H1 (cell line): ENCODE measurements at regions not wholly inside any gene's neighbourhood (a gene's known extent, or its start where the extent isn't known, plus 50 kb on each side); places are given as distances from the start of the nearest gene placed in this dataset.

Source experiments
- CTCF ChIA-PET: fragments of 300-600 bp; sonication (Branson Sonifier 250); formaldehyde crosslinking; loops from one replicate; lab custom pipeline; 2021; ENCODE audit not compliant: partially characterized antibody; lab: Charles Lee
- POLR2A ChIA-PET: fragments of 300-600 bp; sonication (Branson Sonifier 250); formaldehyde crosslinking; loops from one replicate; lab custom pipeline; 2021; ENCODE audit warnings: inconsistent platforms; ENCODE audit not compliant: partially characterized antibody; lab: Charles Lee
- DNase-seq, 2 experiments: peaks; one replicate each; pipeline versions ENCODE4 v3.0.0 to v3.0.0-alpha.2; 2010 to 2022; ENCODE audit warnings: low spot score in 2 of 2, low read depth in 1 of 2, mixed read lengths in 1 of 2
- FAIRE-seq: peaks from 2 replicates; lab custom pipeline; 2011; peaks lifted over from hg19 to GRCh38; lab: Jason Lieb, UNC
- H2AFZ ChIP-seq: 2 replicates; pipeline ENCODE4 v1.8.1; 2012; ENCODE audit warnings: low read length, inconsistent platforms
- H2AK5ac ChIP-seq: 2 replicates; pipeline ENCODE4 v1.6.1; 2013; ENCODE audit warnings: low read depth, low read length
- H2BK120ac ChIP-seq: replicated peaks from 2 replicates; pipeline ENCODE3; 2013; ENCODE audit warnings: low read depth, low read length, inconsistent platforms
- H2BK12ac ChIP-seq: 2 replicates; pipeline ENCODE4 v1.6.1; 2013; ENCODE audit warnings: low read depth, low read length
- H2BK15ac ChIP-seq: 2 replicates; pipeline ENCODE4 v1.6.1; 2013; ENCODE audit warnings: low read length
- H2BK20ac ChIP-seq: 2 replicates; pipeline ENCODE4 v1.6.1; 2013; ENCODE audit warnings: low read length
- H2BK5ac ChIP-seq: 2 replicates; pipeline ENCODE4 v1.6.1; 2013; ENCODE audit warnings: low read depth, low read length
- H3K14ac ChIP-seq: 2 replicates; pipeline ENCODE4 v1.6.1; 2013; ENCODE audit warnings: inconsistent platforms; ENCODE audit not compliant: insufficient read length
- H3K18ac ChIP-seq: 2 replicates; pipeline ENCODE4 v1.6.1; 2013; ENCODE audit warnings: low read length; ENCODE audit errors: extremely low read depth
- H3K23ac ChIP-seq: 2 replicates; pipeline ENCODE4 v1.6.1; 2013; ENCODE audit warnings: inconsistent platforms; ENCODE audit not compliant: insufficient read length
- H3K23me2 ChIP-seq: 2 replicates; pipeline ENCODE4 v1.6.1; 2013; ENCODE audit warnings: low read depth, low read length
- H3K27ac ChIP-seq: 2 replicates; pipeline ENCODE4 v1.6.1; 2011; ENCODE audit warnings: low read depth, low read length, inconsistent platforms
- H3K27me3 ChIP-seq, 4 experiments: replicated peaks in 1 of 4; 1 replicate in 1 of 4; 2 replicates in 3 of 4; pipeline versions ENCODE4 v1.6.1 to v1.8.1; 2011 to 2013; ENCODE audit warnings: low read length in 3 of 4, mild to moderate bottlenecking in 3 of 4, inconsistent platforms in 2 of 4, mixed read lengths in 2 of 4, moderate library complexity in 1 of 4; ENCODE audit not compliant: control insufficient read depth in 3 of 4, insufficient read depth in 3 of 4; ENCODE audit errors: extremely low read depth in 1 of 4
- H3K36me3 ChIP-seq, 4 experiments: 2 replicates each; pipeline versions ENCODE4 v1.6.1 to v1.8.1; 2011 to 2013; ENCODE audit warnings: mild to moderate bottlenecking in 4 of 4, low read length in 3 of 4, moderate library complexity in 2 of 4, control low read depth in 1 of 4, inconsistent platforms in 1 of 4; ENCODE audit not compliant: insufficient read depth in 4 of 4, control insufficient read depth in 2 of 4
- H3K4ac ChIP-seq: replicated peaks from 2 replicates; pipeline ENCODE3; 2013; ENCODE audit warnings: low read length, low read depth, mixed read lengths, inconsistent platforms; ENCODE audit not compliant: insufficient read length
- H3K4me1 ChIP-seq, 4 experiments: replicated peaks in 1 of 4; 1 replicate in 1 of 4; 2 replicates in 3 of 4; pipeline versions ENCODE4 v1.6.1 to v1.8.1; 2011 to 2013; ENCODE audit warnings: low read length in 3 of 4, inconsistent platforms in 2 of 4, mixed read lengths in 1 of 4; ENCODE audit not compliant: insufficient read depth in 4 of 4, control insufficient read depth in 3 of 4
- H3K4me2 ChIP-seq, 2 experiments: 2 replicates each; pipeline versions ENCODE4 v1.6.1 to v1.8.1; 2011 to 2013; ENCODE audit warnings: low read depth in 2 of 2, low read length in 2 of 2, control low read depth in 1 of 2, inconsistent platforms in 1 of 2, mild to moderate bottlenecking in 1 of 2; ENCODE audit not compliant: insufficient read depth in 1 of 2
- H3K4me3 ChIP-seq, 4 experiments: fragments of 200-600, 300-600 bp in 1 of 4; sonication (generic), shearing (Covaris generic), sonication (Bioruptor Twin) in 1 of 4; 2 replicates each; pipeline versions ENCODE4 v1.5.1 to v1.8.1; 2011 to 2016; ENCODE audit warnings: low read length in 4 of 4, low read depth in 3 of 4, control low read depth in 2 of 4, inconsistent platforms in 2 of 4, mild to moderate bottlenecking in 2 of 4, mixed read lengths in 1 of 4, moderate library complexity in 1 of 4; ENCODE audit not compliant: insufficient read depth in 2 of 4; ENCODE audit errors: extremely low read depth in 1 of 4
- H3K56ac ChIP-seq: replicated peaks from 2 replicates; pipeline ENCODE3; 2013; ENCODE audit warnings: low read depth, mild to moderate bottlenecking, mixed read lengths, low read length, inconsistent platforms; ENCODE audit not compliant: insufficient read length
- H3K79me1 ChIP-seq: 2 replicates; pipeline ENCODE4 v1.6.1; 2013; ENCODE audit warnings: low read depth, low read length, control low read depth
- H3K79me2 ChIP-seq, 2 experiments: 2 replicates each; pipeline versions ENCODE4 v1.6.1 to v1.8.1; 2012 to 2013; ENCODE audit warnings: low read length in 2 of 2, mild to moderate bottlenecking in 2 of 2, inconsistent platforms in 1 of 2; ENCODE audit not compliant: insufficient read depth in 2 of 2, control insufficient read depth in 1 of 2
- H3K9ac ChIP-seq, 4 experiments: replicated peaks in 1 of 4; 1 replicate in 1 of 4; 2 replicates in 3 of 4; pipeline versions ENCODE4 v1.6.1 to v1.8.1; 2011 to 2013; ENCODE audit warnings: low read depth in 3 of 4, low read length in 3 of 4, control low read depth in 2 of 4, mild to moderate bottlenecking in 2 of 4, moderate library complexity in 2 of 4, inconsistent platforms in 1 of 4; ENCODE audit errors: extremely low read depth in 1 of 4
- H3K9me3 ChIP-seq, 2 experiments: 2 replicates each; pipeline versions ENCODE4 v1.6.1 to v1.8.1; 2012 to 2013; ENCODE audit warnings: mild to moderate bottlenecking in 2 of 2, moderate library complexity in 2 of 2, control low read depth in 1 of 2, inconsistent platforms in 1 of 2, low read depth in 1 of 2, low read length in 1 of 2, mixed read lengths in 1 of 2; ENCODE audit not compliant: insufficient read depth in 2 of 2
- H4K20me1 ChIP-seq, 2 experiments: replicated peaks in 1 of 2; 2 replicates each; pipeline versions ENCODE3 to v1.8.1; 2011 to 2013; ENCODE audit warnings: inconsistent platforms in 2 of 2, low read length in 2 of 2, mild to moderate bottlenecking in 1 of 2; ENCODE audit not compliant: insufficient read depth in 2 of 2, control insufficient read depth in 1 of 2
- H4K5ac ChIP-seq: 2 replicates; pipeline ENCODE4 v1.6.1; 2013; ENCODE audit warnings: low read length, low read depth, mixed read lengths, inconsistent platforms; ENCODE audit not compliant: insufficient read length
- H4K8ac ChIP-seq: 2 replicates; pipeline ENCODE4 v1.8.0; 2013; ENCODE audit warnings: mild to moderate bottlenecking, moderate library complexity, low read length, inconsistent platforms; ENCODE audit not compliant: insufficient read depth; ENCODE audit errors: extremely low read depth
- H4K91ac ChIP-seq: replicated peaks from 2 replicates; pipeline ENCODE3; 2013; ENCODE audit warnings: low read length, mixed read lengths, inconsistent platforms; ENCODE audit not compliant: insufficient read length
- ASH2L ChIP-seq: fragments of 200-600, 300-600 bp; sonication (generic); IDR thresholded peaks from one replicate; pipeline ENCODE4 v1.7.1; 2017; ENCODE audit warnings: low read length
- BACH1 ChIP-seq: IDR thresholded peaks from 2 replicates; pipeline ENCODE4 v1.6.1; 2012; ENCODE audit warnings: low read length, improper control_type of control experiment
- CEBPB ChIP-seq: IDR thresholded peaks from 2 replicates; pipeline ENCODE4 v1.6.1; 2012; ENCODE audit warnings: low read depth, low read length
- EZH2 ChIP-seq: fragments of 200-600 bp; sonication (generic); IDR thresholded peaks from 2 replicates; pipeline ENCODE4 v1.7.1; 2012; ENCODE audit warnings: low read depth, mild to moderate bottlenecking, moderate library complexity, low read length, inconsistent platforms; ENCODE audit not compliant: severe bottlenecking
- JUN ChIP-seq: IDR thresholded peaks from 2 replicates; pipeline ENCODE4 v1.6.1; 2011; ENCODE audit warnings: low read depth, mild to moderate bottlenecking, improper control_type of control experiment, low read length
- KDM4A ChIP-seq: IDR thresholded peaks from one replicate; pipeline ENCODE4 v1.7.1; 2012; ENCODE audit warnings: low read depth, mild to moderate bottlenecking, moderate library complexity, low read length, inconsistent platforms; ENCODE audit not compliant: severe bottlenecking
- SP4 ChIP-seq: IDR thresholded peaks from 2 replicates; pipeline ENCODE4 v1.6.1; 2012; ENCODE audit warnings: low read length, inconsistent platforms
- TEAD4 ChIP-seq: IDR thresholded peaks from 2 replicates; pipeline ENCODE4 v1.6.1; 2012; ENCODE audit warnings: low read depth, low read length, inconsistent platforms, mixed read lengths
- YY1 ChIP-seq: IDR thresholded peaks from 2 replicates; pipeline ENCODE4 v1.6.1; 2011; ENCODE audit warnings: low read depth, mild to moderate bottlenecking, low read length
- WGBS, 2 experiments: shearing (Covaris generic) in 1 of 2; methylation state at CpG; one replicate each; pipeline versions ENCODE4 v1.1.6 to v1.1.7; 2013 to 2015; ENCODE audit warnings: low lambda C conversion rate in 2 of 2, mixed read lengths in 2 of 2, inconsistent platforms in 1 of 2, low coverage in 1 of 2, missing lambda C conversion rate in 1 of 2; ENCODE audit not compliant: insufficient replicate concordance in 2 of 2, insufficient coverage in 1 of 2, insufficient read length in 1 of 2; ENCODE audit errors: extremely low coverage in 1 of 2, missing lambda C conversion rate in 1 of 2; 5-methylcytosine and 5-hydroxymethylcytosine counted together

DNA sequence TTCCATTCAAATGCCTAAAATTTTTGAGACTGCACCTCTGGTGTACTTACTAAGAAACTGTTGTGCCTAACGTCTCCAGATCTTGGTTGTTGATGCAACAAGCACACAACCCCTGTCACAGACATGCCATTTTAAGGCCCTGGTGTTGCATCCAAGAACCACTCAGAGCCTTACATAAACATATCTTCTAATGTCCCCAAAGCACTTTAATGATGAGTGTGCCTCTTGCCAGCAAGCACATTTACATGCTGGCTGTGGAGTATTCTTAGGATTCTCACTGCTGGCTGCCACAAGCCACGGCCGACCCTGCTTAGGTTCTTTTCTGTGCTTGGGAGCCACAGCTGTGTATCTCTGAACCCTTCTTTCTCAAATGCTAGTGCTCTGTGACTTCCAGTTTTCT is 201.4 kb downstream of the ADAMTS15 start:
- Histone ChIP-seq H2BK5ac (no peak overlapping the region), H3K4me1 (peaks cover 0 to 5% (median 3%) of the 10 kb centered on the region in 4 experiments; a peak in 6 of 7 replicates), H2BK120ac (no peak overlapping the region), H2AFZ (no peak overlapping the region), H3K9me3 (no peaks in the 10 kb centered on the region), H3K56ac (no peak overlapping the region), H3K36me3 (no peaks in the 10 kb centered on the region), H4K5ac (no peak overlapping the region), H3K27me3 (no peaks in the 10 kb centered on the region; a peak in 1 of 7 replicates), H3K4me2 (no peak overlapping the region), H3K23me2 (no peaks in the 10 kb centered on the region), H4K8ac (no peak overlapping the region), H4K20me1 (no peaks in the 10 kb centered on the region), H3K79me2 (no peaks in the 10 kb centered on the region), H2BK15ac (no peak overlapping the region), H4K91ac (no peak overlapping the region), H3K18ac (no peak overlapping the region), H3K27ac (no peak overlapping the region), H3K23ac (no peak overlapping the region), H2BK20ac (no peak overlapping the region), H2BK12ac (no peak overlapping the region), H3K4me3 (no peak overlapping the region), H2AK5ac (no peak overlapping the region), H3K79me1 (no peaks in the 10 kb centered on the region), H3K14ac (no peak overlapping the region), H3K9ac (no peak overlapping the region), H3K4ac (no peak overlapping the region)
- FAIRE-seq (no peak), DNase-seq (no peak)
- CTCF ChIA-PET, result interaction anchor here (1.0 to 2.1 kb wide), 3 partner anchors 8 to 455 kb away, joined by 3 to 7 read pairs (median 3); no protein-coding TSS in a partner anchor
- POLR2A ChIA-PET, result interaction anchor here (0.6 kb wide), 1 partner anchor 152 kb away, joined by 3 read pairs; no protein-coding TSS in a partner anchor
- WGBS, 2 experiments, result 96% methylated on average over 3 of the region's 3 CpGs; no CpG with 5 or more reads in 1 of the 2 experiments
- TF ChIP-seq EZH2 (no peak), YY1 (no peak), TEAD4 (no peak), SP4 (no peak), JUN (no peak), KDM4A (no peak), BACH1 (no peak), CEBPB (no peak), ASH2L (no peak)
